GM12878 (cell line): ENCODE measurements at regions not wholly inside any gene's neighbourhood (a gene's known extent, or its start where the extent isn't known, plus 50 kb on each side); places are given as distances from the start of the nearest gene placed in this dataset.

ENCODE experiments used
- ATAC-seq: fragments of 200-7000 bp; cut with Tn5 transposase; 3 replicates; pipeline ENCODE4 v1.9.1; 2020; ENCODE audit warnings: mild to moderate bottlenecking, moderate library complexity
- BruUV-seq: library from RNA; stranded (reverse); fragments of 400-500 nt; replicated peaks from 2 replicates; lab custom pipeline; 2021; lab: Mats Ljungman, UMichigan
- CTCF ChIA-PET: fragments of 300-600 bp; sonication (Branson Sonifier 250); formaldehyde crosslinking; extraction: SDS; loops from one replicate; lab custom pipeline; 2021; ENCODE audit warnings: inconsistent platforms; lab: Yijun Ruan, JAX
- POLR2A ChIA-PET: fragments of 350-600 bp; formaldehyde crosslinking; extraction: SDS; loops from one replicate; lab custom pipeline; 2021; ENCODE audit warnings: inconsistent platforms; lab: Charles Lee
- RAD21 ChIA-PET: fragments of 300-600 bp; sonication (Branson Sonifier 250); formaldehyde crosslinking; loops from one replicate; lab custom pipeline; 2023; ENCODE audit warnings: antibody characterized with exemption; ENCODE audit not compliant: unreplicated experiment; lab: Charles Lee
- SMC1A ChIA-PET: fragments of 300-600 bp; sonication (Branson Sonifier 250); formaldehyde crosslinking; loops from one replicate; lab custom pipeline; 2023; ENCODE audit not compliant: unreplicated experiment, uncharacterized antibody; lab: Charles Lee
- DNase-seq: peaks from one replicate; pipeline ENCODE4 v3.0.0-alpha.2; 2011; ENCODE audit warnings: low read depth, low spot score
- FAIRE-seq: peaks from 3 replicates; lab custom pipeline; 2011; peaks lifted over from hg19 to GRCh38; lab: Jason Lieb, UNC
- H2AFZ ChIP-seq: 2 replicates; pipeline ENCODE4 v1.6.0; 2011; ENCODE audit warnings: low read depth, low read length, control low read depth; ENCODE audit not compliant: control insufficient read depth
- H3K27ac ChIP-seq: 2 replicates; pipeline ENCODE4 v1.5.1; 2011; ENCODE audit warnings: control low read depth; ENCODE audit not compliant: control insufficient read depth, insufficient read depth
- H3K27me3 ChIP-seq, 2 experiments: replicated peaks in 1 of 2; 2 replicates each; pipeline versions ENCODE4 v1.6.0 to v1.6.1; 2011; ENCODE audit warnings: low read length in 1 of 2; ENCODE audit not compliant: control insufficient read depth in 2 of 2, insufficient read depth in 2 of 2
- H3K36me3 ChIP-seq, 2 experiments: 2 replicates each; pipeline ENCODE4 v1.5.1; 2011; ENCODE audit warnings: low read length in 1 of 2; ENCODE audit not compliant: control insufficient read depth in 2 of 2, insufficient read depth in 2 of 2
- H3K4me1 ChIP-seq: 2 replicates; pipeline ENCODE4 v1.6.1; 2011; ENCODE audit warnings: mild to moderate bottlenecking, low read length, moderate library complexity, mixed read lengths; ENCODE audit not compliant: control insufficient read depth, insufficient read depth
- H3K4me2 ChIP-seq: 2 replicates; pipeline ENCODE4 v1.6.0; 2011; ENCODE audit warnings: control low read depth; ENCODE audit not compliant: control insufficient read depth, insufficient read depth
- H3K4me3 ChIP-seq: fragments of 200-600 bp; sonication (generic); 2 replicates; pipeline ENCODE4 v1.5.1; 2016
- H3K79me2 ChIP-seq: 2 replicates; pipeline ENCODE4 v1.6.0; 2011; ENCODE audit warnings: low read length; ENCODE audit not compliant: control insufficient read depth, insufficient read depth
- H3K9ac ChIP-seq: 2 replicates; pipeline ENCODE4 v1.8.0; 2011; ENCODE audit warnings: low read length, control low read depth, mixed read lengths; ENCODE audit not compliant: control insufficient read depth, insufficient read depth
- H3K9me3 ChIP-seq: replicated peaks from 3 replicates; pipeline ENCODE4 v1.5.1; 2011; ENCODE audit warnings: mild to moderate bottlenecking, low read length; ENCODE audit not compliant: control insufficient read depth, insufficient read depth
- H4K20me1 ChIP-seq: 2 replicates; pipeline ENCODE4 v1.6.0; 2011; ENCODE audit not compliant: control insufficient read depth, insufficient read depth
- CREM ChIP-seq: IDR thresholded peaks from 2 replicates; pipeline ENCODE4 v1.6.1; 2014; ENCODE audit warnings: antibody characterized with exemption, low read depth
- DPF2 ChIP-seq: fragments of 450-650 bp; IDR thresholded peaks from 2 replicates; pipeline ENCODE4 v1.6.1; 2017; ENCODE audit warnings: mild to moderate bottlenecking
- FOXK2 ChIP-seq: fragments of 450-650 bp; IDR thresholded peaks from 2 replicates; pipeline ENCODE4 v1.6.1; 2017; ENCODE audit warnings: mild to moderate bottlenecking, moderate library complexity
- HDAC2 ChIP-seq: fragments of 200-600 bp; sonication (generic); IDR thresholded peaks from 2 replicates; pipeline ENCODE4 v1.6.1; 2017
- HDAC6 ChIP-seq: fragments of 200-600 bp; sonication (generic); IDR thresholded peaks from one replicate; pipeline ENCODE4 v1.8.0; 2017; ENCODE audit warnings: antibody characterized with exemption; ENCODE audit not compliant: unreplicated experiment
- IRF4 ChIP-seq: IDR thresholded peaks from 2 replicates; pipeline ENCODE4 v1.6.1; 2011; ENCODE audit warnings: low read depth, low read length
- MTA3 ChIP-seq: IDR thresholded peaks from 2 replicates; pipeline ENCODE4 v1.6.1; 2012; ENCODE audit warnings: low read length, inconsistent platforms, borderline replicate concordance
- NFIC ChIP-seq: IDR thresholded peaks from 2 replicates; pipeline ENCODE4 v1.6.1; 2012; ENCODE audit warnings: low read depth, mild to moderate bottlenecking, inconsistent platforms, low read length, moderate library complexity
- NKRF ChIP-seq: fragments of 450-650 bp; conservative IDR thresholded peaks from 2 replicates; pipeline ENCODE4 v1.6.1; 2017; ENCODE audit warnings: mild to moderate bottlenecking, moderate library complexity
- PML ChIP-seq: IDR thresholded peaks from 2 replicates; pipeline ENCODE4 v1.6.1; 2012; ENCODE audit warnings: low read length, inconsistent platforms
- SIX5 ChIP-seq: IDR thresholded peaks from 2 replicates; pipeline ENCODE4 v1.6.1; 2011; ENCODE audit warnings: mild to moderate bottlenecking, low read depth, low read length, moderate library complexity; ENCODE audit not compliant: severe bottlenecking
- SREBF2 ChIP-seq: IDR thresholded peaks from 2 replicates; pipeline ENCODE4 v1.6.1; 2012; ENCODE audit warnings: mild to moderate bottlenecking, low read length
- TCF3 ChIP-seq: IDR thresholded peaks from 2 replicates; pipeline ENCODE4 v1.6.1; 2012; ENCODE audit warnings: low read depth, mild to moderate bottlenecking, low read length, borderline replicate concordance; ENCODE audit not compliant: insufficient read depth
- WRNIP1 ChIP-seq: IDR thresholded peaks from 2 replicates; pipeline ENCODE4 v1.6.1; 2011; ENCODE audit warnings: low read depth, low read length, improper control_type of control experiment, borderline replicate concordance
- YBX1 ChIP-seq: fragments of 450-650 bp; IDR thresholded peaks from 2 replicates; pipeline ENCODE4 v1.6.1; 2016; ENCODE audit warnings: antibody characterized with exemption
- WGBS: methylation state at CpG from one replicate; pipeline ENCODE4 v1.1.6; 2016; ENCODE audit warnings: low lambda C conversion rate; ENCODE audit not compliant: insufficient replicate concordance, insufficient coverage; ENCODE audit errors: missing lambda C conversion rate; 5-methylcytosine and 5-hydroxymethylcytosine counted together
- in situ Hi-C: fragments of 300-500 bp; cut with MboI; formaldehyde crosslinking; loops from 9 replicates; pipeline ENCODE4 v1.14.3; 2018; ENCODE audit warnings: mixed read lengths
- intact Hi-C: fragments of 100-400 bp; cut with micrococcal nuclease; formaldehyde crosslinking; loops from one replicate; pipeline ENCODE4 v1.14.2; 2022; ENCODE audit not compliant: unreplicated experiment
- TF ChIP-seq, protein P1 (sequence below): fragments of 450-650 bp; IDR thresholded peaks from 2 replicates; pipeline ENCODE4 v1.6.1; 2016; ENCODE audit warnings: mild to moderate bottlenecking, moderate library complexity, borderline replicate concordance

GRCh38 chrX:20479048-20479447, 212.3 kb upstream of the RPS6KA3 start:
- RAD21 ChIA-PET: no interaction called here
- in situ Hi-C loops: no loop called here
- Histone ChIP-seq H3K79me2 (no peaks in the 10 kb centered on the region), H3K4me2 (no peak overlapping the region), H4K20me1 (no peaks in the 10 kb centered on the region), H3K27ac (no peak overlapping the region), H3K9ac (no peak overlapping the region), H3K36me3 (no peaks in the 10 kb centered on the region), H3K27me3 (no peaks in the 10 kb centered on the region; a peak in 1 of 4 replicates), H2AFZ (no peak overlapping the region), H3K4me3 (no peak overlapping the region), H3K9me3 (no peaks in the 10 kb centered on the region), H3K4me1 (no peaks in the 10 kb centered on the region; the same call in 1 of the 2 replicates)
- CTCF ChIA-PET: no interaction called here
- FAIRE-seq (no peak), DNase-seq (no peak), ATAC-seq (no peak)
- POLR2A ChIA-PET: no interaction called here
- BruUV-seq: no TSS peak
- SMC1A ChIA-PET: interaction anchor here (0.7 kb wide), 1 partner anchor 225 kb away, joined by 3 read pairs; no protein-coding TSS in a partner anchor
- intact Hi-C loops: no loop called here
- TF ChIP-seq PML (no peak), SREBF2 (no peak), HDAC6 (no peak), MTA3 (no peak), IRF4 (no peak), SIX5 (no peak), NKRF (no peak), TCF3 (no peak), CREM (no peak), YBX1 (no peak), HDAC2 (no peak), WRNIP1 (no peak), NFIC (no peak), FOXK2 (no peak), DPF2 (no peak)
- TF ChIP-seq, protein P1, sequence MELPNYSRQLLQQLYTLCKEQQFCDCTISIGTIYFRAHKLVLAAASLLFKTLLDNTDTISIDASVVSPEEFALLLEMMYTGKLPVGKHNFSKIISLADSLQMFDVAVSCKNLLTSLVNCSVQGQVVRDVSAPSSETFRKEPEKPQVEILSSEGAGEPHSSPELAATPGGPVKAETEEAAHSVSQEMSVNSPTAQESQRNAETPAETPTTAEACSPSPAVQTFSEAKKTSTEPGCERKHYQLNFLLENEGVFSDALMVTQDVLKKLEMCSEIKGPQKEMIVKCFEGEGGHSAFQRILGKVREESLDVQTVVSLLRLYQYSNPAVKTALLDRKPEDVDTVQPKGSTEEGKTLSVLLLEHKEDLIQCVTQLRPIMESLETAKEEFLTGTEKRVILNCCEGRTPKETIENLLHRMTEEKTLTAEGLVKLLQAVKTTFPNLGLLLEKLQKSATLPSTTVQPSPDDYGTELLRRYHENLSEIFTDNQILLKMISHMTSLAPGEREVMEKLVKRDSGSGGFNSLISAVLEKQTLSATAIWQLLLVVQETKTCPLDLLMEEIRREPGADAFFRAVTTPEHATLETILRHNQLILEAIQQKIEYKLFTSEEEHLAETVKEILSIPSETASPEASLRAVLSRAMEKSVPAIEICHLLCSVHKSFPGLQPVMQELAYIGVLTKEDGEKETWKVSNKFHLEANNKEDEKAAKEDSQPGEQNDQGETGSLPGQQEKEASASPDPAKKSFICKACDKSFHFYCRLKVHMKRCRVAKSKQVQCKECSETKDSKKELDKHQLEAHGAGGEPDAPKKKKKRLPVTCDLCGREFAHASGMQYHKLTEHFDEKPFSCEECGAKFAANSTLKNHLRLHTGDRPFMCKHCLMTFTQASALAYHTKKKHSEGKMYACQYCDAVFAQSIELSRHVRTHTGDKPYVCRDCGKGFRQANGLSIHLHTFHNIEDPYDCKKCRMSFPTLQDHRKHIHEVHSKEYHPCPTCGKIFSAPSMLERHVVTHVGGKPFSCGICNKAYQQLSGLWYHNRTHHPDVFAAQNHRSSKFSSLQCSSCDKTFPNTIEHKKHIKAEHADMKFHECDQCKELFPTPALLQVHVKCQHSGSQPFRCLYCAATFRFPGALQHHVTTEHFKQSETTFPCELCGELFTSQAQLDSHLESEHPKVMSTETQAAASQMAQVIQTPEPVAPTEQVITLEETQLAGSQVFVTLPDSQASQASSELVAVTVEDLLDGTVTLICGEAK: no peak
- 0% methylated on average over 2 of the region's 2 CpGs for WGBS
